ENCODE measurements at regions not wholly inside any gene's neighbourhood (a gene's known extent, or its start where the extent isn't known, plus 50 kb on each side); places are given as distances from the start of the nearest gene placed in this dataset.

DNA sequence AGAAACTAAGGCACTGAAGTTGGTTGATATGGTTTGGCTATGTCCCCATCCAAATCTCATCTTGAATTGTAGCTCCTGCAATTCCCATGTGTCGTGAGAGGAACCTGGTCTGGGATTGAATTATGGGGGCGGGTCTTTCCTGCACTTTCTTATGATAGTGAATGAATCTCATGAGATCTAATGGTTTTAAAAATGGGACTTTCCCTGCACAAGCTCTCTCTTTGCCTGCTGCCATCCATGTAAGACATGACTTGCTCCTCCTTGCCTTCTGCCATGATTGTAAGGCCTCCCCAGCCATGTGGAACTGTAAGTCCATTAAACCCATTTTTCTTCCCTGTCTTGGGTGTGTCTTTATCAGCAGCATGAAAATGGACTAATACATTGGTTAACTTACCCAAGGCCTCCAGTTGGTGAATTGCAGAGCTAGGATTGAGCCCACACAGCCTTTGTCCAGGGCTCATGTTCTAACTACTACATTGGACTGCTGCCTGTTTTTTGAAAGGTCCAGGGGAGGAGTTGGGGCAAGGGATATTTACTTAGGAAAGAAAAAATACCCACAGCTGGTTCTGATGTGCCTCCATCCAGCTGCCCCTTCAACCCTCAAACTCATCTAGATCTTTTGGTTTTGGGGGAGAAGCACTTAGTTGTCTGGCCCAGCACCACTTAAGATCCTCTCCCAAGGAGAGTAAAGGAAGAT, 107.8 kb upstream of the NAV2 start:
- Histone ChIP-seq H3K4me1 (ENCODE audit: insufficient read depth, low read length, poor library complexity, severe bottlenecking) (no peaks in the 10 kb centered on the region), H3K9me3 (ENCODE audit: low read depth, low read length, poor library complexity, severe bottlenecking) (no peaks in the 10 kb centered on the region), H3K27ac (ENCODE audit: low read depth, low read length, poor library complexity, severe bottlenecking) (no peak overlapping the region), H3K36me3 (ENCODE audit: insufficient read depth, low read length, poor library complexity, severe bottlenecking) (no peaks in the 10 kb centered on the region), H3K4me3 (ENCODE audit: low read depth, low read length, poor library complexity, severe bottlenecking) (no peak overlapping the region), H3K27me3 (replicated peaks; ENCODE audit: insufficient read depth, low read depth, low read length, poor library complexity) (no peaks in the 10 kb centered on the region)
- CTCF ChIA-PET = no interaction called here
- DNase-seq (ENCODE audit: low spot score) = no peak
- TF ChIP-seq, protein P1, sequence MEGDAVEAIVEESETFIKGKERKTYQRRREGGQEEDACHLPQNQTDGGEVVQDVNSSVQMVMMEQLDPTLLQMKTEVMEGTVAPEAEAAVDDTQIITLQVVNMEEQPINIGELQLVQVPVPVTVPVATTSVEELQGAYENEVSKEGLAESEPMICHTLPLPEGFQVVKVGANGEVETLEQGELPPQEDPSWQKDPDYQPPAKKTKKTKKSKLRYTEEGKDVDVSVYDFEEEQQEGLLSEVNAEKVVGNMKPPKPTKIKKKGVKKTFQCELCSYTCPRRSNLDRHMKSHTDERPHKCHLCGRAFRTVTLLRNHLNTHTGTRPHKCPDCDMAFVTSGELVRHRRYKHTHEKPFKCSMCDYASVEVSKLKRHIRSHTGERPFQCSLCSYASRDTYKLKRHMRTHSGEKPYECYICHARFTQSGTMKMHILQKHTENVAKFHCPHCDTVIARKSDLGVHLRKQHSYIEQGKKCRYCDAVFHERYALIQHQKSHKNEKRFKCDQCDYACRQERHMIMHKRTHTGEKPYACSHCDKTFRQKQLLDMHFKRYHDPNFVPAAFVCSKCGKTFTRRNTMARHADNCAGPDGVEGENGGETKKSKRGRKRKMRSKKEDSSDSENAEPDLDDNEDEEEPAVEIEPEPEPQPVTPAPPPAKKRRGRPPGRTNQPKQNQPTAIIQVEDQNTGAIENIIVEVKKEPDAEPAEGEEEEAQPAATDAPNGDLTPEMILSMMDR (conservative IDR thresholded peaks at IDR 0.05; ENCODE audit: low read depth, low read length) = no peak
- TF ChIP-seq EZH2 (IDR thresholded peaks at IDR 0.05; ENCODE audit: borderline replicate concordance, low read depth, low read length, poor library complexity, severe bottlenecking) = no peak
- BruUV-seq (replicated peaks) = no TSS peak
- POLR2A ChIA-PET (ENCODE audit: low non-redundant PET) = no interaction called here
- intact Hi-C loops (cut with micrococcal nuclease; ENCODE audit: unreplicated experiment) = no loop called here

DNA sequence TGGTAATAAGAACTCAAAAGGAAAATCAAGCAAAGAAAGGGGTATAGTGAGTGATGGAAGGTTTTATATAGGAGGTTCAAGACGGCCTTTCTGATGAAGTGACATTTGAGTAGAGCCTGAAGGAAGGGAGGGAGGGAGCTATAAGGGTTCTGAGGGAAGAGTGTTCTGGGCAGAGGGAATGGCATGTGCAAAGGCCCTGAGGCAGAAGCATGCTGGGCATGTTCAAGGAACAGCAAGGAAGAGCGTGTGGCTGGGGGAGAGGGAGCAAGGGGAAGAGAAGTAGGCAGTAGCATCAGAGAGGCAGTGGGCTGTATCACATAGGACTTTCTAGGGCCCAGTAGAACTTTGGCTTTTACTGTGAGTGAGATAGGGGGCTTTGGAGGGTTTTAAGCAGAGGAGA, 108.9 kb upstream of the NAV2 start:
- no peaks in the 10 kb centered on the region for H3K9me3 ChIP-seq (ENCODE audit: low read depth, low read length, poor library complexity, severe bottlenecking)
- POLR2A ChIA-PET (ENCODE audit: low non-redundant PET) = no interaction called here
- no peaks in the 10 kb centered on the region for H3K36me3 ChIP-seq (ENCODE audit: insufficient read depth, low read length, poor library complexity, severe bottlenecking)
- intact Hi-C loops (cut with micrococcal nuclease; ENCODE audit: unreplicated experiment) = no loop called here
- DNase-seq (ENCODE audit: low spot score) = no peak
- no peak overlapping the region for H3K27ac ChIP-seq (ENCODE audit: low read depth, low read length, poor library complexity, severe bottlenecking)
- BruUV-seq (replicated peaks) = no TSS peak
- TF ChIP-seq EZH2 (IDR thresholded peaks at IDR 0.05; ENCODE audit: borderline replicate concordance, low read depth, low read length, poor library complexity, severe bottlenecking) = no peak
- TF ChIP-seq, protein P1 (conservative IDR thresholded peaks at IDR 0.05; ENCODE audit: low read depth, low read length) = no peak
- no peaks in the 10 kb centered on the region for H3K27me3 ChIP-seq (replicated peaks; ENCODE audit: insufficient read depth, low read depth, low read length, poor library complexity)
- no peaks in the 10 kb centered on the region for H3K4me1 ChIP-seq (ENCODE audit: insufficient read depth, low read length, poor library complexity, severe bottlenecking)
- CTCF ChIA-PET = no interaction called here
- H3K4me3 ChIP-seq (ENCODE audit: low read depth, low read length, poor library complexity, severe bottlenecking) = no peak overlapping the region

DNA sequence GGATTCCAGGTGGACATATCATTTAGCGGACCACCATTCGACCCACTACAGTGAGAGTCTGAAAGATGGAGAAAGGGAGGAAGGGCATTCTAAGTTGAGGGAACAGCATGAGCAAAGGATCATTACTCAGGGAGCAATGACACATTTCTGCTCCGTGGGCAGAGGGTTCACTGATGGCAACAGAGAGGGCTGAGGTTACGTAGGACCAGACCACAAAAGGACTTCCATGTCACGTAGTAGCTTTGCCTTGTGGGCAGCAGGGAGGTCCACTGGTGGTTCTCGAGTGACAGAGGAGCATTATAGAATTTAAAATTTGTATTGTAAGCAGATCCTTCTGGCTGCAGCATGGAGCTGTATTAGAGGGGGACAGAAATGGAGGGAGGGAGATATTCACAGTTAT, 109.7 kb upstream of the NAV2 start:
- TF ChIP-seq, protein P1 (conservative IDR thresholded peaks at IDR 0.05; ENCODE audit: low read depth, low read length) = no peak
- no peak for TF ChIP-seq EZH2 (IDR thresholded peaks at IDR 0.05; ENCODE audit: borderline replicate concordance, low read depth, low read length, poor library complexity, severe bottlenecking)
- Histone ChIP-seq H3K4me1 (ENCODE audit: insufficient read depth, low read length, poor library complexity, severe bottlenecking) (no peaks in the 10 kb centered on the region), H3K36me3 (ENCODE audit: insufficient read depth, low read length, poor library complexity, severe bottlenecking) (no peaks in the 10 kb centered on the region), H3K27ac (ENCODE audit: low read depth, low read length, poor library complexity, severe bottlenecking) (no peak overlapping the region), H3K4me3 (ENCODE audit: low read depth, low read length, poor library complexity, severe bottlenecking) (no peak overlapping the region), H3K9me3 (ENCODE audit: low read depth, low read length, poor library complexity, severe bottlenecking) (no peaks in the 10 kb centered on the region), H3K27me3 (replicated peaks; ENCODE audit: insufficient read depth, low read depth, low read length, poor library complexity) (no peaks in the 10 kb centered on the region)
- CTCF ChIA-PET = no interaction called here
- DNase-seq (ENCODE audit: low spot score) = no peak
- POLR2A ChIA-PET (ENCODE audit: low non-redundant PET) = no interaction called here
- BruUV-seq (replicated peaks) = no TSS peak
- intact Hi-C loops (cut with micrococcal nuclease; ENCODE audit: unreplicated experiment) = no loop called here

All from A673 (cell line).